Dermis microvascular lymphatic vessel endothelial cell (primary cell): ENCODE measurements at regions not wholly inside any gene's neighbourhood (a gene's known extent, or its start where the extent isn't known, plus 50 kb on each side); places are given as distances from the start of the nearest gene placed in this dataset.

Source experiments
- DNase-seq, 2 donors: peaks; one replicate each; pipeline versions ENCODE4 v3.0.0 to v3.0.0-alpha.2; 2010; ENCODE audit warnings: low read depth in 2 of 2

GRCh38 chr3:43894176-43895049 lies 203.7 kb downstream of the ABHD5 start:
- DNase-seq = peak; percentile 36 to 80

- DNase-seq = no peak
These were observed 204.8 kb downstream of the ABHD5 start for GRCh38 chr3:43895573-43895972.

- no peak for DNase-seq
These were observed 211.7 kb downstream of the ABHD5 start for GRCh38 chr3:43902415-43902814.

- DNase-seq = no peak
These were observed 214.4 kb downstream of the ABHD5 start for GRCh38 chr3:43905157-43905556.

GRCh38 chr3:43906849-43907507 lies 216.2 kb downstream of the ABHD5 start:
- DNase-seq = no peak

- no peak for DNase-seq
These were observed 216.7 kb downstream of the ABHD5 start for GRCh38 chr3:43907508-43907858.

GRCh38 chr3:43908456-43908855 lies 217.7 kb downstream of the ABHD5 start:
- no peak for DNase-seq

- no peak for DNase-seq
These were observed 218.4 kb downstream of the ABHD5 start for GRCh38 chr3:43909149-43909548.

GRCh38 chr3:43910750-43911149 lies 220.0 kb downstream of the ABHD5 start:
- DNase-seq = no peak

GRCh38 chr3:43913036-43913948 lies 222.6 kb downstream of the ABHD5 start:
- DNase-seq = no peak

GRCh38 chr3:43914269-43914668 lies 223.5 kb downstream of the ABHD5 start:
- no peak for DNase-seq

GRCh38 chr3:43915546-43915945 lies 224.8 kb downstream of the ABHD5 start:
- no peak for DNase-seq

- no peak for DNase-seq
These were observed 226.6 kb downstream of the ABHD5 start for GRCh38 chr3:43917361-43917760.

GRCh38 chr3:43919029-43919428 lies 228.3 kb downstream of the ABHD5 start:
- no peak for DNase-seq

- DNase-seq = no peak
These were observed 230.4 kb downstream of the ABHD5 start for GRCh38 chr3:43921056-43921648.

GRCh38 chr3:43922374-43922773 lies 231.6 kb downstream of the ABHD5 start:
- DNase-seq = no peak

GRCh38 chr3:43923104-43923882 lies 232.6 kb downstream of the ABHD5 start:
- DNase-seq = no peak

- DNase-seq = no peak
These were observed 235.3 kb downstream of the ABHD5 start for GRCh38 chr3:43926055-43926454.

GRCh38 chr3:43932921-43933320 lies 242.2 kb downstream of the ABHD5 start:
- DNase-seq = no peak

GRCh38 chr3:43948013-43948412 lies 257.3 kb downstream of the ABHD5 start:
- DNase-seq = no peak

- DNase-seq = no peak
These were observed 258.9 kb downstream of the ABHD5 start for GRCh38 chr3:43949594-43949993.
